K562 (cell line): ENCODE measurements at regions not wholly inside any gene's neighbourhood (a gene's known extent, or its start where the extent isn't known, plus 50 kb on each side); places are given as distances from the start of the nearest gene placed in this dataset.

Experiments
- L3MBTL2 ChIP-seq: fragments of 450-650 bp; IDR thresholded peaks from 2 replicates; pipeline ENCODE4 v1.6.1; 2016; ENCODE audit warnings: mild to moderate bottlenecking, moderate library complexity
- NFE2 ChIP-seq: IDR thresholded peaks from 2 replicates; pipeline ENCODE4 v1.6.1; 2014; ENCODE audit warnings: antibody characterized with exemption, low read depth
- ZNF347 ChIP-seq: fragments of 450-650 bp; formaldehyde crosslinking; IDR thresholded peaks from 2 replicates; pipeline ENCODE4 v1.4.0; 2020; ENCODE audit warnings: low read depth, mild to moderate bottlenecking, moderate library complexity
- TF ChIP-seq, protein P1 (sequence below): fragments of 450-650 bp; IDR thresholded peaks from 2 replicates; pipeline ENCODE4 v1.6.1; 2017; ENCODE audit warnings: antibody characterized with exemption, mild to moderate bottlenecking
- TF ChIP-seq, protein P2 (sequence below): fragments of 450-650 bp; IDR thresholded peaks from 2 replicates; pipeline ENCODE4 v1.6.1; 2016; ENCODE audit warnings: mild to moderate bottlenecking, moderate library complexity

DNA sequence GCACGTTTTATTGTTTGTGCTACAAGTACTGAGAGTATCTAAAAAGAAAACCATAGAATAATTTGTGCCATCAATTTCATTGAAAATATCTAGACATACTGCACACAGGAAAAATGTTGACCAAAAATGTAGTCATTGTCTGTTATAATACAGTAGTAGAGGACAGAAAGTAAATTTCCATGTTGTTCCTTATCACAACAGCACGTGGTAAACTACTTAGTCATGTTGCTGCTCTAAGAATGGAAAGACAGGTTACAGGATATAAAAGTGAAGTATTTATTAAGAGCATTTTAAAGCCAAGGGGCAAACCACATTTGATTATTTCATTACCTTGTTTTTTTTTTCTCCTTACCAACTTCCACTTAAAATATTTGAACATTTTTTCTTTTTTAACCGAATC, 89.0 kb upstream of the CEP85L start (continued):
- TF ChIP-seq, protein P1, sequence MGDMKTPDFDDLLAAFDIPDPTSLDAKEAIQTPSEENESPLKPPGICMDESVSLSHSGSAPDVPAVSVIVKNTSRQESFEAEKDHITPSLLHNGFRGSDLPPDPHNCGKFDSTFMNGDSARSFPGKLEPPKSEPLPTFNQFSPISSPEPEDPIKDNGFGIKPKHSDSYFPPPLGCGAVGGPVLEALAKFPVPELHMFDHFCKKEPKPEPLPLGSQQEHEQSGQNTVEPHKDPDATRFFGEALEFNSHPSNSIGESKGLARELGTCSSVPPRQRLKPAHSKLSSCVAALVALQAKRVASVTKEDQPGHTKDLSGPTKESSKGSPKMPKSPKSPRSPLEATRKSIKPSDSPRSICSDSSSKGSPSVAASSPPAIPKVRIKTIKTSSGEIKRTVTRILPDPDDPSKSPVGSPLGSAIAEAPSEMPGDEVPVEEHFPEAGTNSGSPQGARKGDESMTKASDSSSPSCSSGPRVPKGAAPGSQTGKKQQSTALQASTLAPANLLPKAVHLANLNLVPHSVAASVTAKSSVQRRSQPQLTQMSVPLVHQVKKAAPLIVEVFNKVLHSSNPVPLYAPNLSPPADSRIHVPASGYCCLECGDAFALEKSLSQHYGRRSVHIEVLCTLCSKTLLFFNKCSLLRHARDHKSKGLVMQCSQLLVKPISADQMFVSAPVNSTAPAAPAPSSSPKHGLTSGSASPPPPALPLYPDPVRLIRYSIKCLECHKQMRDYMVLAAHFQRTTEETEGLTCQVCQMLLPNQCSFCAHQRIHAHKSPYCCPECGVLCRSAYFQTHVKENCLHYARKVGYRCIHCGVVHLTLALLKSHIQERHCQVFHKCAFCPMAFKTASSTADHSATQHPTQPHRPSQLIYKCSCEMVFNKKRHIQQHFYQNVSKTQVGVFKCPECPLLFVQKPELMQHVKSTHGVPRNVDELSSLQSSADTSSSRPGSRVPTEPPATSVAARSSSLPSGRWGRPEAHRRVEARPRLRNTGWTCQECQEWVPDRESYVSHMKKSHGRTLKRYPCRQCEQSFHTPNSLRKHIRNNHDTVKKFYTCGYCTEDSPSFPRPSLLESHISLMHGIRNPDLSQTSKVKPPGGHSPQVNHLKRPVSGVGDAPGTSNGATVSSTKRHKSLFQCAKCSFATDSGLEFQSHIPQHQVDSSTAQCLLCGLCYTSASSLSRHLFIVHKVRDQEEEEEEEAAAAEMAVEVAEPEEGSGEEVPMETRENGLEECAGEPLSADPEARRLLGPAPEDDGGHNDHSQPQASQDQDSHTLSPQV: peak; percentile 96
- TF ChIP-seq, protein P2, sequence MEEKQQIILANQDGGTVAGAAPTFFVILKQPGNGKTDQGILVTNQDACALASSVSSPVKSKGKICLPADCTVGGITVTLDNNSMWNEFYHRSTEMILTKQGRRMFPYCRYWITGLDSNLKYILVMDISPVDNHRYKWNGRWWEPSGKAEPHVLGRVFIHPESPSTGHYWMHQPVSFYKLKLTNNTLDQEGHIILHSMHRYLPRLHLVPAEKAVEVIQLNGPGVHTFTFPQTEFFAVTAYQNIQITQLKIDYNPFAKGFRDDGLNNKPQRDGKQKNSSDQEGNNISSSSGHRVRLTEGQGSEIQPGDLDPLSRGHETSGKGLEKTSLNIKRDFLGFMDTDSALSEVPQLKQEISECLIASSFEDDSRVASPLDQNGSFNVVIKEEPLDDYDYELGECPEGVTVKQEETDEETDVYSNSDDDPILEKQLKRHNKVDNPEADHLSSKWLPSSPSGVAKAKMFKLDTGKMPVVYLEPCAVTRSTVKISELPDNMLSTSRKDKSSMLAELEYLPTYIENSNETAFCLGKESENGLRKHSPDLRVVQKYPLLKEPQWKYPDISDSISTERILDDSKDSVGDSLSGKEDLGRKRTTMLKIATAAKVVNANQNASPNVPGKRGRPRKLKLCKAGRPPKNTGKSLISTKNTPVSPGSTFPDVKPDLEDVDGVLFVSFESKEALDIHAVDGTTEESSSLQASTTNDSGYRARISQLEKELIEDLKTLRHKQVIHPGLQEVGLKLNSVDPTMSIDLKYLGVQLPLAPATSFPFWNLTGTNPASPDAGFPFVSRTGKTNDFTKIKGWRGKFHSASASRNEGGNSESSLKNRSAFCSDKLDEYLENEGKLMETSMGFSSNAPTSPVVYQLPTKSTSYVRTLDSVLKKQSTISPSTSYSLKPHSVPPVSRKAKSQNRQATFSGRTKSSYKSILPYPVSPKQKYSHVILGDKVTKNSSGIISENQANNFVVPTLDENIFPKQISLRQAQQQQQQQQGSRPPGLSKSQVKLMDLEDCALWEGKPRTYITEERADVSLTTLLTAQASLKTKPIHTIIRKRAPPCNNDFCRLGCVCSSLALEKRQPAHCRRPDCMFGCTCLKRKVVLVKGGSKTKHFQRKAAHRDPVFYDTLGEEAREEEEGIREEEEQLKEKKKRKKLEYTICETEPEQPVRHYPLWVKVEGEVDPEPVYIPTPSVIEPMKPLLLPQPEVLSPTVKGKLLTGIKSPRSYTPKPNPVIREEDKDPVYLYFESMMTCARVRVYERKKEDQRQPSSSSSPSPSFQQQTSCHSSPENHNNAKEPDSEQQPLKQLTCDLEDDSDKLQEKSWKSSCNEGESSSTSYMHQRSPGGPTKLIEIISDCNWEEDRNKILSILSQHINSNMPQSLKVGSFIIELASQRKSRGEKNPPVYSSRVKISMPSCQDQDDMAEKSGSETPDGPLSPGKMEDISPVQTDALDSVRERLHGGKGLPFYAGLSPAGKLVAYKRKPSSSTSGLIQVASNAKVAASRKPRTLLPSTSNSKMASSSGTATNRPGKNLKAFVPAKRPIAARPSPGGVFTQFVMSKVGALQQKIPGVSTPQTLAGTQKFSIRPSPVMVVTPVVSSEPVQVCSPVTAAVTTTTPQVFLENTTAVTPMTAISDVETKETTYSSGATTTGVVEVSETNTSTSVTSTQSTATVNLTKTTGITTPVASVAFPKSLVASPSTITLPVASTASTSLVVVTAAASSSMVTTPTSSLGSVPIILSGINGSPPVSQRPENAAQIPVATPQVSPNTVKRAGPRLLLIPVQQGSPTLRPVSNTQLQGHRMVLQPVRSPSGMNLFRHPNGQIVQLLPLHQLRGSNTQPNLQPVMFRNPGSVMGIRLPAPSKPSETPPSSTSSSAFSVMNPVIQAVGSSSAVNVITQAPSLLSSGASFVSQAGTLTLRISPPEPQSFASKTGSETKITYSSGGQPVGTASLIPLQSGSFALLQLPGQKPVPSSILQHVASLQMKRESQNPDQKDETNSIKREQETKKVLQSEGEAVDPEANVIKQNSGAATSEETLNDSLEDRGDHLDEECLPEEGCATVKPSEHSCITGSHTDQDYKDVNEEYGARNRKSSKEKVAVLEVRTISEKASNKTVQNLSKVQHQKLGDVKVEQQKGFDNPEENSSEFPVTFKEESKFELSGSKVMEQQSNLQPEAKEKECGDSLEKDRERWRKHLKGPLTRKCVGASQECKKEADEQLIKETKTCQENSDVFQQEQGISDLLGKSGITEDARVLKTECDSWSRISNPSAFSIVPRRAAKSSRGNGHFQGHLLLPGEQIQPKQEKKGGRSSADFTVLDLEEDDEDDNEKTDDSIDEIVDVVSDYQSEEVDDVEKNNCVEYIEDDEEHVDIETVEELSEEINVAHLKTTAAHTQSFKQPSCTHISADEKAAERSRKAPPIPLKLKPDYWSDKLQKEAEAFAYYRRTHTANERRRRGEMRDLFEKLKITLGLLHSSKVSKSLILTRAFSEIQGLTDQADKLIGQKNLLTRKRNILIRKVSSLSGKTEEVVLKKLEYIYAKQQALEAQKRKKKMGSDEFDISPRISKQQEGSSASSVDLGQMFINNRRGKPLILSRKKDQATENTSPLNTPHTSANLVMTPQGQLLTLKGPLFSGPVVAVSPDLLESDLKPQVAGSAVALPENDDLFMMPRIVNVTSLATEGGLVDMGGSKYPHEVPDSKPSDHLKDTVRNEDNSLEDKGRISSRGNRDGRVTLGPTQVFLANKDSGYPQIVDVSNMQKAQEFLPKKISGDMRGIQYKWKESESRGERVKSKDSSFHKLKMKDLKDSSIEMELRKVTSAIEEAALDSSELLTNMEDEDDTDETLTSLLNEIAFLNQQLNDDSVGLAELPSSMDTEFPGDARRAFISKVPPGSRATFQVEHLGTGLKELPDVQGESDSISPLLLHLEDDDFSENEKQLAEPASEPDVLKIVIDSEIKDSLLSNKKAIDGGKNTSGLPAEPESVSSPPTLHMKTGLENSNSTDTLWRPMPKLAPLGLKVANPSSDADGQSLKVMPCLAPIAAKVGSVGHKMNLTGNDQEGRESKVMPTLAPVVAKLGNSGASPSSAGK: peak; percentile 67
- TF ChIP-seq L3MBTL2: peak; percentile 79
- TF ChIP-seq NFE2: peak; percentile 83
- no peak for TF ChIP-seq ZNF347
